ENCODE measurements at regions not wholly inside any gene's neighbourhood (a gene's known extent, or its start where the extent isn't known, plus 50 kb on each side); places are given as distances from the start of the nearest gene placed in this dataset.

- no peak for TF ChIP-seq EP300 (IDR thresholded peaks at IDR 0.05)
- TF ChIP-seq, protein P1, sequence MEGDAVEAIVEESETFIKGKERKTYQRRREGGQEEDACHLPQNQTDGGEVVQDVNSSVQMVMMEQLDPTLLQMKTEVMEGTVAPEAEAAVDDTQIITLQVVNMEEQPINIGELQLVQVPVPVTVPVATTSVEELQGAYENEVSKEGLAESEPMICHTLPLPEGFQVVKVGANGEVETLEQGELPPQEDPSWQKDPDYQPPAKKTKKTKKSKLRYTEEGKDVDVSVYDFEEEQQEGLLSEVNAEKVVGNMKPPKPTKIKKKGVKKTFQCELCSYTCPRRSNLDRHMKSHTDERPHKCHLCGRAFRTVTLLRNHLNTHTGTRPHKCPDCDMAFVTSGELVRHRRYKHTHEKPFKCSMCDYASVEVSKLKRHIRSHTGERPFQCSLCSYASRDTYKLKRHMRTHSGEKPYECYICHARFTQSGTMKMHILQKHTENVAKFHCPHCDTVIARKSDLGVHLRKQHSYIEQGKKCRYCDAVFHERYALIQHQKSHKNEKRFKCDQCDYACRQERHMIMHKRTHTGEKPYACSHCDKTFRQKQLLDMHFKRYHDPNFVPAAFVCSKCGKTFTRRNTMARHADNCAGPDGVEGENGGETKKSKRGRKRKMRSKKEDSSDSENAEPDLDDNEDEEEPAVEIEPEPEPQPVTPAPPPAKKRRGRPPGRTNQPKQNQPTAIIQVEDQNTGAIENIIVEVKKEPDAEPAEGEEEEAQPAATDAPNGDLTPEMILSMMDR (IDR thresholded peaks at IDR 0.05) = no peak
These were observed 220.0 kb upstream of the MBL2 start for GRCh38 chr10:52992567-52992966.
